ENCODE measurements at regions not wholly inside any gene's neighbourhood (a gene's known extent, or its start where the extent isn't known, plus 50 kb on each side); places are given as distances from the start of the nearest gene placed in this dataset.

- no peaks in the 10 kb centered on the region for H3K9me3 ChIP-seq
- H3K27me3 ChIP-seq: no peaks in the 10 kb centered on the region
- no peak overlapping the region for H3K27ac ChIP-seq (replicated peaks in 1 of 4)
- DNase-seq (ENCODE audit: extremely low spot score): no peak
- WGBS: 88% methylated on average over 9 of the region's 9 CpGs
- H3K4me1 ChIP-seq: no peaks in the 10 kb centered on the region
- no peak for TF ChIP-seq CTCF (IDR thresholded peaks at IDR 0.05)
- no peak for TF ChIP-seq POLR2A (IDR thresholded peaks at IDR 0.05; ENCODE audit: low read depth)
- TF ChIP-seq POLR2AphosphoS5 (IDR thresholded peaks at IDR 0.05): no peak
- no peak for TF ChIP-seq EP300 (IDR thresholded peaks at IDR 0.05)
- no peaks in the 10 kb centered on the region for H3K36me3 ChIP-seq
- intact Hi-C loops (cut with DNase I): no loop called here
- no peak overlapping the region for H3K4me3 ChIP-seq
Measured at GRCh38 chr1:209427811-209428210, 155.7 kb upstream of the CAMK1G start.

- TF ChIP-seq POLR2A (IDR thresholded peaks at IDR 0.05; ENCODE audit: low read depth): no peak
- no peak for TF ChIP-seq CTCF (IDR thresholded peaks at IDR 0.05)
- no peak for TF ChIP-seq EP300 (IDR thresholded peaks at IDR 0.05)
- TF ChIP-seq POLR2AphosphoS5 (IDR thresholded peaks at IDR 0.05): no peak
- Histone ChIP-seq H3K27me3 (no peaks in the 10 kb centered on the region), H3K9me3 (no peaks in the 10 kb centered on the region), H3K36me3 (no peaks in the 10 kb centered on the region), H3K4me1 (no peaks in the 10 kb centered on the region), H3K4me3 (no peak overlapping the region), H3K27ac (replicated peaks in 1 of 4) (no peak overlapping the region)
- WGBS: 85% methylated on average over 10 of the region's 10 CpGs
- intact Hi-C loops (cut with DNase I): no loop called here
- no peak for DNase-seq (ENCODE audit: extremely low spot score)
Measured at GRCh38 chr1:209428241-209428921, 155.1 kb upstream of the CAMK1G start.

- DNase-seq (ENCODE audit: extremely low spot score): no peak
- Histone ChIP-seq H3K4me1 (no peaks in the 10 kb centered on the region), H3K4me3 (no peak overlapping the region), H3K27me3 (no peaks in the 10 kb centered on the region), H3K9me3 (no peaks in the 10 kb centered on the region), H3K27ac (replicated peaks in 1 of 4) (no peak overlapping the region), H3K36me3 (no peaks in the 10 kb centered on the region)
- intact Hi-C loops (cut with DNase I): no loop called here
- no peak for TF ChIP-seq EP300 (IDR thresholded peaks at IDR 0.05)
- no peak for TF ChIP-seq CTCF (IDR thresholded peaks at IDR 0.05)
- no peak for TF ChIP-seq POLR2A (IDR thresholded peaks at IDR 0.05; ENCODE audit: low read depth)
- TF ChIP-seq POLR2AphosphoS5 (IDR thresholded peaks at IDR 0.05): no peak
Measured at GRCh38 chr1:209429611-209430010, 153.9 kb upstream of the CAMK1G start.

- Histone ChIP-seq H3K9me3 (no peaks in the 10 kb centered on the region), H3K4me1 (no peaks in the 10 kb centered on the region), H3K36me3 (no peaks in the 10 kb centered on the region), H3K27me3 (no peaks in the 10 kb centered on the region), H3K4me3 (no peak overlapping the region), H3K27ac (replicated peaks in 1 of 4) (no peak overlapping the region)
- intact Hi-C loops (cut with DNase I): no loop called here
- TF ChIP-seq POLR2AphosphoS5 (IDR thresholded peaks at IDR 0.05): no peak
- no peak for TF ChIP-seq EP300 (IDR thresholded peaks at IDR 0.05)
- no peak for TF ChIP-seq POLR2A (IDR thresholded peaks at IDR 0.05; ENCODE audit: low read depth)
- TF ChIP-seq CTCF (IDR thresholded peaks at IDR 0.05): no peak
- 76% methylated on average over 3 of the region's 3 CpGs for WGBS
- DNase-seq (ENCODE audit: extremely low spot score): no peak
Measured at GRCh38 chr1:209430107-209430506, 153.4 kb upstream of the CAMK1G start.

- no peaks in the 10 kb centered on the region for H3K27me3 ChIP-seq
- no peaks in the 10 kb centered on the region for H3K4me1 ChIP-seq
- TF ChIP-seq POLR2A (IDR thresholded peaks at IDR 0.05; ENCODE audit: low read depth): no peak
- TF ChIP-seq CTCF (IDR thresholded peaks at IDR 0.05): no peak
- TF ChIP-seq EP300 (IDR thresholded peaks at IDR 0.05): no peak
- TF ChIP-seq POLR2AphosphoS5 (IDR thresholded peaks at IDR 0.05): no peak
- no peak overlapping the region for H3K27ac ChIP-seq (replicated peaks in 1 of 4)
- H3K4me3 ChIP-seq: no peak overlapping the region
- 88% methylated on average over 5 of the region's 5 CpGs for WGBS
- H3K36me3 ChIP-seq: no peaks in the 10 kb centered on the region
- no peaks in the 10 kb centered on the region for H3K9me3 ChIP-seq
- DNase-seq (ENCODE audit: extremely low spot score): no peak
- intact Hi-C loops (cut with DNase I): no loop called here
Measured at GRCh38 chr1:209430821-209431259, 152.7 kb upstream of the CAMK1G start.
